NCI-H2171 (cell line): ENCODE measurements at regions not wholly inside any gene's neighbourhood (a gene's known extent, or its start where the extent isn't known, plus 50 kb on each side); places are given as distances from the start of the nearest gene placed in this dataset.

Experiments
- DNase-seq: peaks from one replicate; lab custom pipeline; 2025; lab: John Stamatoyannopoulos, UW

DNA sequence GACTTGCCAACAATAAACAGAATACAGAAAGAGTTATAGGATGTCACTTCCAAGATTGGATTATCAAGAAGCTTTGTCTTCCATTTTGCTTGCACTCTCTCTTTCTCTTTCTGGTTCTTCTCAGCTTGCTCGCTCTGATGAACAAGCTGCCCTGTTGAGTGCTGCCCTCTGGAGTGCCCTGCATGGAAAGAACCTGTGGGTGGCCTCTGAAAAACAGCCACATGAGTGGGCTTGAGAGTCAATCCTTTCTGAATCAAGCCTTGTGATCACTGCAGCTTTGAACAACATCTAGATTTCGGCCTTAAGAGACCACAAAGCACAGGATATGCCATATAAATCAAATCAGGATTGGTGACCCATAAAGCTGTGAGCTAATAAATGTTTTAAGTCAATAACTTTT lies 185.1 kb downstream of the KIF2B start:
- DNase-seq = no peak

DNA sequence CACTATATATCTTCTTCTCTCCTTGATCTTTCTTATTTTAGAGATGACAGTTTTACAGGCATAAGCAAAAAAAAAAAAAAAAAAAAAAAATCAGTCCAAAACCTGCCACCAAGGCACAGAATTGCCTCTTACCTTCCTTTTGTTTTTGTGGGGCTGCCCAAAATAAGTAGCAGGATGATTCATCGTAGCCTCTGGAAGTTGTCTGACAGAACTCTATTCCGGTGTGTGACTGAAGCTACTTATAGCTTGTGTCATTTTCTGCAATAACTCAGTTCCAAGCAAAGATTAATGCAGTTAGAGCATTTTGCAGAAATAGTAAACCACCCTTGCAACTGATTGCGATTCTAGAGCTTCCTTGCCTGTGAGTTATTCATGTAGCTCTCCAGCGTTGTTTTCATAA lies 186.8 kb downstream of the KIF2B start:
- no peak for DNase-seq

DNA sequence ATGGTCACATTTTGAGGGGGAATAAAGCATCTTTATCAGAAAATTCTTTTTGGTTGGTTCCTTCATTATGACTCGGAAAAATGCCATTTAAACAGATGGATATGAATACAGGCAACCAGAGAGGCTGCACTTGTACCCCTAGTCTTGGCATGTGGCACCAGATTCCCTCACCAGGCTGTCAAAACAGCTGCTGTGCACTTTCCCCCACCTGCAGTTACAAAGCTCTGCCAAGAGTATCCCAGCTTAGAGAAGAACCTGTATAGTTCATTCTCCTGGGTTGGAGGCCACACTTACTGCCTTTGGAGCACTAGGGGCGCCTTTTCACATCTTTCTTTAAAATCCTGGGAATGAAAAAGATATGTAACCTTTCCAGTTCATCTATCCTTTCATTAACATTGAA lies 190.3 kb downstream of the KIF2B start:
- no peak for DNase-seq

DNA sequence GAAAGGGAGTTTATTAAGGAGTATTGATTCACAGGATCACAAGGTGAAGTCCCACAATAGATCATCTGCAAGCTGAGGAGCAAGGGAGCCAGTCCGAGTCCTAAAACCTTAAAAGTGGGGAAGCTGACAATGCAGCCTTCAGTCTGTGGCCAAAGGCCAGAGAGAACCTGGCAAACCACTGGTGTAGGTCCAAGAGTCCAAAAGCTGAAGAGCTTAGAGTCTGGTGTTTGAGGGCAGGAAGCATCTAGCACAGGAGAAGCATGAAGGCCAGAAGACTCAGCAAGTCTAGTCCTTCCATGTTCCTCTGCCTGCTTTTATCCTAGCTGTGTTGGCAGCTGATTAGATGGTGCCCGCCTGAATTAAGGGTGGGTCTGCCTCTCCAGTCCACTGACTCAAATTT lies 193.0 kb downstream of the KIF2B start:
- DNase-seq = no peak

GRCh38 chr17:54021418-54021817 lies 198.7 kb downstream of the KIF2B start:
- no peak for DNase-seq

DNA sequence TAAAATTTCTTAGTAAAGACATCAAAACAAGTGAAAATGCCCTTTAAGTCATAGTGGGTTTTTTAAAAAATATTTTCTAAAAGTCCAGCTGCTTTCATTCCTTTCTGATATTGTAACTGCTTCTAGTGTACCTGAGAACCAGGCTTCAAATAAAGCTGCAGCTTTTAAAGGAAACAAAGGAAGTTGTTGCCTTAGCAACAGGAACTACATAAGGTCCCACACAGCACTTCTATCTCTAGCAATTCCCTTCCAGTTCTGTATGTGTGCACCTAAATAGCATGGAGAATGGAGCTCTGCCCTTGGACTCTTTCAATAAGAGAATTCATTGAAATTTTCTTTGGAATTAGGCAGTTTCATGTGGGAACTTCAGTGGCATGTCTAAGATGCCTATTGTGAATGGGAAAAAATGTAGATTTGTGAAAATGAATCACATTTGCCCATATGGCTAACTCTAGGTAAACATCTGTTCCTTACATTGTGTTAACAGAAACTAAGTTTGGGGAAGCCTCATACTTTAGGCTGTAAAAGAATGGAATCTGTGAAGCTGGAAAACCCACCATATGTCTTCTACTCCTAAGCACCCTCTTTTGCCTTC lies 206.4 kb downstream of the KIF2B start:
- no peak for DNase-seq

- no peak for DNase-seq
Measured at GRCh38 chr17:54029986-54030385, 207.3 kb downstream of the KIF2B start.

- no peak for DNase-seq
Measured at GRCh38 chr17:54046570-54046969, 223.8 kb downstream of the KIF2B start.

DNA sequence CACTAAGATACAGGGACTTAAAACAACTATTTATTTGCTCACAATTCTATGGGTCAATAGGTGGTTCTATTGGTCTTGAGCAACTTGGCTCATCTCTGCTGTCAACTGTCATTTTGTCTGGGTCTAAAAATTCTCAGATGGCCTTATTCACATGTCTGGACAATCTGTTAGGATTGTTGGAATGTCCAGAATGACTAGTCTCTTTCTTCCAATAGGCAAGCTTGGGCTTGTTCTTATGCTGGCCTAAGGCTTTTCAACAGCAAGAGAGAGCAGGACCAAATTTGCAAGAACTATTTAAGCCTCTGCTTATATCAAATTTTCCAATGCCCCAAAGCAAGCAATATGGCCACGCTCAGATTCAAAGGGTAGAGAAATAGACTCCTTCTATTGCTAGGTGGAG lies 240.9 kb downstream of the KIF2B start:
- no peak for DNase-seq

GRCh38 chr17:54085020-54085419 lies 262.3 kb downstream of the KIF2B start:
- DNase-seq = no peak

- no peak for DNase-seq
Measured at GRCh38 chr17:54085934-54086333, 263.2 kb downstream of the KIF2B start.

DNA sequence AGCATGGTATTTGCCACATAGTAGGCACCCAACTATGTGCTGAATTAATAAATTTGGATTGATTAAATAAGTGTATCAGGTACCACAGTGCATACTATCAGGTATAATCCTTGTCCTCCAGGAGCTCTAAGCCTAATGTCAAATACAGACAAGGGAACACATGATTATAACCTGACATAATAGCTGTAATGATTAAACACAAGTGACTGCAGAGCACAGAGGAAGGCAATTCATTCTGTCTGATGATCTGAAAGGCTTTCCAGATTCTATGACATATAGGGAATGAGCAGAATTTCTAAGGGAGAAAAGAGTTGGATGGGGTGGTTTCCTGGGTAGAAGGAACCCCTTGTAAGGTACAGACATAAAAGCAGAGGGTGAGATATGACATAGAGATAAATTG lies 273.5 kb downstream of the KIF2B start:
- no peak for DNase-seq

DNA sequence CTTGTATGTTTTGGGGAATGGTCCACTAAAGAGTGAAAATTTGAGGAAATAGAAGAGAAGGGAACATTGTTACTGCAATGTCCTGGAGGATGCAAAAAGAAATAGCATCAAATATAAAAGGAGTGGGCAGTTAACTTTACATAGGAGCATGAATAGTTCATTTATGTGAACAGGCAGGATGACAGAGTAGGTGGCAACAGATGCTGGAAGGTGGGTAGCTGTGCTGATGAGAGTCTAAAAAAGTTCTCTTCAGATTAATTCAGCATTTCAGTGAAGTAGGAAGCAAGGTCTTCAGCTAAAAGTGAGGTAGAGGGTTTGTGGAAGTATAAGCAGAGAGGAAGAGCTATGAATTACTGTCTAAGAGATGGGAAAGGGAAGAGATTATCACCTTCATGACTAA lies 276.5 kb downstream of the KIF2B start:
- DNase-seq = no peak

DNA sequence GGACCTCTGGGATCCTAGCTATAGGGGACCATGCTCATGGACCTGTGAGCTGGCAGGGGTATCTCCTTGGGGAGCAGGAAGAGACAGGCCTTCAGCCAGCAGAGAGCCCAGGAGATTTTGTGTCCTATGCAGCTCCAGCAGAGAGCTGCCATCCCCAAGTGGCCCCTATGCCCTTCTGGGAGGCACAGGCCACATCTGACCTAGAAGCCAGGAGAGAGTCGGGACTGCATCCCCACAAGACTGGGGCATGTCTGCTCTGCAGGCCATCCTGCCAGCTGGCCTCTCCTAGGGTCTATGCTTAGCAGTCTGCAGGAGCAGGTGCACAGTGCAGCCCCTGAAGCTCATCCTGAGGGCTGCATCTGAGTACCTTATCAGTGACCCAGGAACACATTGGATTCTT lies 279.5 kb downstream of the KIF2B start:
- DNase-seq = no peak

DNA sequence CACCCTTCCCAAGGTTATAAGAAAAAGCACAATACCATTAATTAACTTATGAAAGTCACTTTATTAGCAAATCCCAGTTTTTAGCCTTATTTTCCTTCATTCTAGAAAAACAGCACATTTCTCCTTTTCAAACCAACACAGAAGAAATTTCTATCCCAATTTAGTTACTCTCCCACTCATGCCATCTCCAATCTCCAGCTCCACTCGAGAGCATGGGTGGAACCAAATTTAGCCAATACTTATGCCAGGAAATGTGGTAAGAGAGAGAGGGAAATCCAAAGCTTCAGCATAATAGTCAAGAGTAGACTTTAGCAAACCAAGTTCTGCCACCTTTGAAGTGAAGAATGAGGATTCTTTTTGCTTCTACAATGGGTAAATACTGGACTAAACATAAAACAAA lies 288.8 kb downstream of the KIF2B start:
- DNase-seq = no peak

DNA sequence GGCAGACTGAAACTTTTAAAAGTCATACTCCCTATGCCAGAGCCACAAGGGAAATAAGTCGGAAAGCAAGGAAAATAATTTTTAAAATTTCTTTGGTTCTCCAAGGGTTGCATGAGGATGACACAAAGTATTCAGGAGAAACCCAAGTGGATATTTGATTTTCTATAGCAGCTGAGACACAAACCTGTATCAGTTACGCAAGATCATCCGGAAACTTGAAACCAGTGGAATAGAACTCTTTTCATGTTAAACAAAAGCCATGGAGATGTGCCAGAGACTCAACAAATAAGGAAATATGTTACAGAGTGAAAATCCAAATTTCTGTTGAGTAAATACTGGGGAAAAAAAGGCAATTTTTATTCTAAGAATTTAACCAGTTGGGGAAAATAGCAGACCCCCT lies 294.7 kb downstream of the KIF2B start:
- no peak for DNase-seq

DNA sequence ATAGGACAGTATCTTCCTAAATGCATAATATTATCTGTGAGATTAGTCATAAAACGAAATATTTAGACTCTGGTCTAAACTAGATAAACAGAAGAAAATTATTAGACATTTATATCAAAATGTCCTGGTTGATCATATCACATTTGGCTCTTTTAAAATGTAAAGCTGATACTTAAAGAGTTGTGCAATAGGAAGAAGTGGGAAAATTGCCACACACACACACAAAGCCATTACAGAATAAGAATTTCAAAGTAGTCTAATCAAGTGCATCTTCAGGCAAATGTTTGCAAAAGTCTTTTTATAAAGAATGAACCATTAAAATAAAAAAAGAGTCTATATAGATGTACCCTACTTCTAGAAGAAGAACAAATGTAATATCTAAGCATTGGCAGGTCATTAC lies 301.7 kb downstream of the KIF2B start:
- no peak for DNase-seq

DNA sequence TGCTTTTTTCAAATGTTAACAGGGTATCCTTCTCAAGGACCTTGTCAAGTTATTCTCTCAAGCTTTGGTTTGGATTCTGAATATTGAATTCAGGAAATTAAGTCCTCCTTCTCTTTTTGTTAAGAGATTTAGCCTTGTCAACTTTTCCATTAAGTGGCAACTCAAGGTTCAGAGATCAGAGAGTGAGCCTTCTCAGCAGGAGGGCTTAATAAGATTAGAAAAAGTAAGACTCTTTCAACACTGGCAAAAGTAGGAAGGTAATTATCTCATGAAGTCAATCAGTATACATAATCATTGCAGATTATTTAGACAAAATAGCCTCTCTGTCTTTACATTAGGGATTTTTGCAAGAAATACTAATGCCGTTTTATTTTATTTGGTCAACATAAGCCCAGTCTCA lies 330.7 kb downstream of the KIF2B start:
- DNase-seq = no peak

GRCh38 chr17:54157542-54157941 lies 334.8 kb downstream of the KIF2B start:
- no peak for DNase-seq

- no peak for DNase-seq
Measured at GRCh38 chr17:54172096-54172984, 349.6 kb downstream of the KIF2B start.

DNA sequence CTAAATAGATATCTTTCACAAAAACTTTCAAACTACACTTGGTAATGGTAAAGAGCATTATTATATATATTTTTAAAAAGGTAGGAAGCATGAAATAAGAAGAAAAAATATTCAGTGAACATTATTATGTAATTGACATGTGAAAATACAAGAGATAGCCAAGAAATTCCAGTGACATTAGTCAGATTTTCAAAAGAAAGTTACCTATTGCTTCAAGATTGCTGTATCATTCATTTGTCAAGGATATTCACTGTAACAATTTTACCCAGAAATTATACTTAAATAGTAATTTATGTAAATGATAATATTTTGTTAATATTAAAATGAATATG lies 350.2 kb downstream of the KIF2B start:
- no peak for DNase-seq

GRCh38 chr17:54177606-54178308 lies 355.0 kb downstream of the KIF2B start:
- no peak for DNase-seq

- DNase-seq = no peak
Measured at GRCh38 chr17:54180950-54181349, 358.2 kb downstream of the KIF2B start.
